K562 (cell line): ENCODE measurements at regions not wholly inside any gene's neighbourhood (a gene's known extent, or its start where the extent isn't known, plus 50 kb on each side); places are given as distances from the start of the nearest gene placed in this dataset.

Experiments
- ATAC-seq: fragments of 200-7000 bp; cut with Tn5 transposase; 3 replicates; pipeline ENCODE4 v1.9.1; 2020; ENCODE audit warnings: moderate library complexity
- BruUV-seq: library from RNA; stranded (reverse); fragments of 400-500 nt; replicated peaks from 2 replicates; lab custom pipeline; 2021; lab: Mats Ljungman, UMichigan
- CTCF ChIA-PET: fragments of 300-600 bp; formaldehyde crosslinking; extraction: SDS; loops from one replicate; lab custom pipeline; 2021; ENCODE audit warnings: low intra/inter-chr PET ratio; lab: Yijun Ruan, JAX
- POLR2A ChIA-PET: fragments of 300-600, 350-650 bp; sonication (Branson Sonifier 250); formaldehyde crosslinking; extraction: SDS; loops from one replicate; lab custom pipeline; 2021; ENCODE audit warnings: antibody characterized with exemption, inconsistent platforms; lab: Yijun Ruan, JAX
- DNase-seq, 4 experiments: peaks; one replicate each; pipeline versions ENCODE4 v3.0.0 to v3.0.0-alpha.2; 2011 to 2018; ENCODE audit warnings: low spot score in 3 of 4, mixed read lengths in 3 of 4; ENCODE audit errors: extremely low read depth in 1 of 4
- FAIRE-seq: peaks from 2 replicates; lab custom pipeline; 2011; peaks lifted over from hg19 to GRCh38; lab: Jason Lieb, UNC
- H2AFZ ChIP-seq: 2 replicates; pipeline ENCODE4 v1.6.0; 2011; ENCODE audit warnings: low read depth, low read length, control low read depth, inconsistent platforms
- H3K27ac ChIP-seq: fragments of 200-600 bp; 3 replicates; pipeline ENCODE4 v1.8.0; 2011; ENCODE audit warnings: low read depth, mild to moderate bottlenecking, control low read depth, inconsistent platforms, low read length, moderate library complexity, mixed read lengths; ENCODE audit errors: extremely low read depth
- H3K27me3 ChIP-seq, 2 experiments: fragments of 300-600 bp in 1 of 2; 2 replicates in 1 of 2; 3 replicates in 1 of 2; pipeline versions ENCODE4 v1.6.0 to v1.8.0; 2011; ENCODE audit warnings: inconsistent platforms in 2 of 2, low read length in 2 of 2, mild to moderate bottlenecking in 1 of 2, mixed read lengths in 1 of 2, moderate library complexity in 1 of 2; ENCODE audit not compliant: control insufficient read depth in 2 of 2, insufficient read depth in 2 of 2
- H3K36me3 ChIP-seq: fragments of 300-600 bp; 3 replicates; pipeline ENCODE4 v1.8.0; 2011; ENCODE audit warnings: mild to moderate bottlenecking, low read length, inconsistent platforms; ENCODE audit not compliant: control insufficient read depth, insufficient read depth
- H3K4me1 ChIP-seq, 2 experiments: fragments of 200-600 bp in 1 of 2; replicated peaks in 1 of 2; 2 replicates in 1 of 2; 3 replicates in 1 of 2; pipeline versions ENCODE4 v1.5.1 to v1.8.0; 2011; ENCODE audit warnings: inconsistent platforms in 2 of 2, low read length in 2 of 2, mild to moderate bottlenecking in 1 of 2, mixed read lengths in 1 of 2, moderate library complexity in 1 of 2; ENCODE audit not compliant: control insufficient read depth in 2 of 2, insufficient read depth in 2 of 2
- H3K4me2 ChIP-seq: 2 replicates; pipeline ENCODE4 v1.6.1; 2011; ENCODE audit warnings: low read length, control low read depth, inconsistent platforms, mixed read lengths; ENCODE audit not compliant: insufficient read depth
- H3K4me3 ChIP-seq: fragments of 200-600 bp; sonication (generic), shearing (Covaris generic); 2 replicates; pipeline ENCODE4 v1.5.1; 2016; ENCODE audit warnings: control low read depth, inconsistent platforms
- H3K79me2 ChIP-seq: fragments of 200-600 bp; 3 replicates; pipeline ENCODE4 v1.8.0; 2011; ENCODE audit warnings: low read length, inconsistent platforms; ENCODE audit not compliant: control insufficient read depth, insufficient read depth
- H3K9ac ChIP-seq, 2 experiments: 2 replicates each; pipeline versions ENCODE4 v1.6.0 to v1.6.1; 2011; ENCODE audit warnings: low read depth in 2 of 2, low read length in 2 of 2, control low read depth in 1 of 2, inconsistent platforms in 1 of 2, mild to moderate bottlenecking in 1 of 2, mixed read lengths in 1 of 2; ENCODE audit not compliant: insufficient read depth in 1 of 2
- H3K9me1 ChIP-seq: one replicate; pipeline ENCODE4 v1.6.0; 2011; ENCODE audit warnings: inconsistent platforms, mild to moderate bottlenecking, low read length, moderate library complexity; ENCODE audit not compliant: control insufficient read depth, insufficient read depth
- H3K9me3 ChIP-seq: replicated peaks from 2 replicates; pipeline ENCODE4 v1.5.1; 2011; ENCODE audit warnings: low read depth, low read length, inconsistent platforms; ENCODE audit not compliant: control insufficient read depth, insufficient read depth
- H4K20me1 ChIP-seq: replicated peaks from 2 replicates; pipeline ENCODE4 v1.6.1; 2011; ENCODE audit warnings: low read length, inconsistent platforms, mixed read lengths; ENCODE audit not compliant: control insufficient read depth, insufficient read depth
- NUFIP1 ChIP-seq: fragments of 450-650 bp; IDR thresholded peaks from 2 replicates; pipeline ENCODE4 v1.6.1; 2018; ENCODE audit not compliant: partially characterized antibody
- PPARD ChIP-seq: fragments of 250-450 bp; sonication (Bioruptor Pico); IDR thresholded peaks from 2 replicates; pipeline ENCODE4 v1.8.0; 2022; ENCODE audit warnings: inconsistent platforms, mild to moderate bottlenecking, moderate library complexity
- ZNF408 ChIP-seq: fragments of 250-450 bp; sonication (Bioruptor Pico); IDR thresholded peaks from 2 replicates; pipeline ENCODE4 v1.4.0; 2020; ENCODE audit warnings: low read depth, mild to moderate bottlenecking, moderate library complexity
- ZNF717 ChIP-seq: fragments of 250-450 bp; sonication (Bioruptor Pico); IDR thresholded peaks from 2 replicates; pipeline ENCODE4 v1.5.0; 2021
- ZNF79 ChIP-seq: fragments of 250-450 bp; sonication (Bioruptor Pico); IDR thresholded peaks from 2 replicates; pipeline ENCODE4 v1.4.0; 2020; ENCODE audit warnings: low read depth, mild to moderate bottlenecking, moderate library complexity
- WGBS: fragments of 100-300 bp; shearing (Covaris generic); methylation state at CpG from one replicate; pipeline ENCODE4 v1.1.6; 2016; ENCODE audit warnings: low coverage, mixed read lengths; ENCODE audit not compliant: insufficient coverage; ENCODE audit errors: missing lambda C conversion rate; 5-methylcytosine and 5-hydroxymethylcytosine counted together
- in situ Hi-C: fragments of 300-500 bp; cut with MboI; formaldehyde crosslinking; loops from 4 replicates; pipeline ENCODE4 v1.15.0; 2018; ENCODE audit warnings: inconsistent platforms, mixed read lengths
- intact Hi-C: fragments of 100-400 bp; cut with micrococcal nuclease; formaldehyde crosslinking; loops from 2 replicates; pipeline ENCODE4 v1.14.2; 2022
- TF ChIP-seq, protein P1 (sequence below): sonication (generic); formaldehyde crosslinking; IDR thresholded peaks from 2 replicates; pipeline ENCODE4 v1.8.0; 2022; ENCODE audit warnings: missing genetic modification reagents, mild to moderate bottlenecking, borderline replicate concordance
- TF ChIP-seq, protein P2 (sequence below): fragments of 450-650 bp; IDR thresholded peaks from 2 replicates; pipeline ENCODE4 v1.6.1; 2016; ENCODE audit warnings: antibody characterized with exemption

DNA sequence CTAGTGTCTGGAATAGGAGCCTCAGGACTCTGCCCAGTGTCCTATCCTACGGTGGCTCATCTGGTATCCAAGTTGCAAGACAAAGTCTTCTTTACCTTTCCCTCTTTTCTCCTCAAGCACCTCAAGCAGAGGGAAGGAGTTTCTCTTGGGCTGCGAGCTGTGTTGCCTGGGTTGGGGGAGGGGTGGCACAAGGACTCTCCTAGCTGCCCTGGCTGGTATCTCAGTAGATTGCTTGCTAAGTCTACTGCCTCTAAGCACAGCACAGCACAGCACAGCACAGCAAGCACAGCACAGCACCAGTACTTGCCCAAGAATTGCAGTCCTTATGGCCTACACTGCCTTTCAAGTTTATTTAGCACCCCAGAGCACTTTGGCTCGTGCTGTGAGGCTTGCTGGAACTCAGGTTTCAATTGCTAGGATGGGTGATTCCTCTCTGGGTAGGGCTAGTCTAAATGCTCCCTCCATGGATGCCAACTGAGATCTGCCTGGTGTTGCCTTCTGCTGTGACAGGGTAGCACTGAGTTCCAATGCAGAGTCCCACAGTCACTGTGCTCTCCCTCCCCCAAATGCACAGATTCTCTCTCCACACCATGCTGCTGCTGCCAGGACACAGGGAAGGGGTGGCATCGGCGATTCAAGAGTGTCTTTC, 213.1 kb upstream of the POU5F2 start:
- Histone ChIP-seq H3K79me2 (no peaks in the 10 kb centered on the region), H3K4me1 (no peaks in the 10 kb centered on the region), H4K20me1 (no peaks in the 10 kb centered on the region), H3K27ac (no peak overlapping the region), H3K9me3 (no peaks in the 10 kb centered on the region), H3K9ac (no peak overlapping the region), H3K27me3 (no peaks in the 10 kb centered on the region), H3K36me3 (no peaks in the 10 kb centered on the region), H3K9me1 (no peaks in the 10 kb centered on the region), H3K4me3 (no peak overlapping the region), H3K4me2 (no peak overlapping the region), H2AFZ (no peak overlapping the region)
- DNase-seq (no peak), ATAC-seq (no peak), FAIRE-seq (no peak)
- intact Hi-C loops = no loop called here
- BruUV-seq = no TSS peak
- CTCF ChIA-PET = no interaction called here
- 6% methylated on average over 4 of the region's 5 CpGs for WGBS
- in situ Hi-C loops = no loop called here
- TF ChIP-seq NUFIP1 = no peak
- TF ChIP-seq ZNF79 (CRISPR knock-in tag) = no peak
- no peak for TF ChIP-seq ZNF717 (CRISPR knock-in tag)
- TF ChIP-seq, protein P1, sequence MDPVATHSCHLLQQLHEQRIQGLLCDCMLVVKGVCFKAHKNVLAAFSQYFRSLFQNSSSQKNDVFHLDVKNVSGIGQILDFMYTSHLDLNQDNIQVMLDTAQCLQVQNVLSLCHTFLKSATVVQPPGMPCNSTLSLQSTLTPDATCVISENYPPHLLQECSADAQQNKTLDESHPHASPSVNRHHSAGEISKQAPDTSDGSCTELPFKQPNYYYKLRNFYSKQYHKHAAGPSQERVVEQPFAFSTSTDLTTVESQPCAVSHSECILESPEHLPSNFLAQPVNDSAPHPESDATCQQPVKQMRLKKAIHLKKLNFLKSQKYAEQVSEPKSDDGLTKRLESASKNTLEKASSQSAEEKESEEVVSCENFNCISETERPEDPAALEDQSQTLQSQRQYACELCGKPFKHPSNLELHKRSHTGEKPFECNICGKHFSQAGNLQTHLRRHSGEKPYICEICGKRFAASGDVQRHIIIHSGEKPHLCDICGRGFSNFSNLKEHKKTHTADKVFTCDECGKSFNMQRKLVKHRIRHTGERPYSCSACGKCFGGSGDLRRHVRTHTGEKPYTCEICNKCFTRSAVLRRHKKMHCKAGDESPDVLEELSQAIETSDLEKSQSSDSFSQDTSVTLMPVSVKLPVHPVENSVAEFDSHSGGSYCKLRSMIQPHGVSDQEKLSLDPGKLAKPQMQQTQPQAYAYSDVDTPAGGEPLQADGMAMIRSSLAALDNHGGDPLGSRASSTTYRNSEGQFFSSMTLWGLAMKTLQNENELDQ (CRISPR knock-in tag) = no peak
- TF ChIP-seq ZNF408 = no peak
- no peak for TF ChIP-seq PPARD
- TF ChIP-seq, protein P2, sequence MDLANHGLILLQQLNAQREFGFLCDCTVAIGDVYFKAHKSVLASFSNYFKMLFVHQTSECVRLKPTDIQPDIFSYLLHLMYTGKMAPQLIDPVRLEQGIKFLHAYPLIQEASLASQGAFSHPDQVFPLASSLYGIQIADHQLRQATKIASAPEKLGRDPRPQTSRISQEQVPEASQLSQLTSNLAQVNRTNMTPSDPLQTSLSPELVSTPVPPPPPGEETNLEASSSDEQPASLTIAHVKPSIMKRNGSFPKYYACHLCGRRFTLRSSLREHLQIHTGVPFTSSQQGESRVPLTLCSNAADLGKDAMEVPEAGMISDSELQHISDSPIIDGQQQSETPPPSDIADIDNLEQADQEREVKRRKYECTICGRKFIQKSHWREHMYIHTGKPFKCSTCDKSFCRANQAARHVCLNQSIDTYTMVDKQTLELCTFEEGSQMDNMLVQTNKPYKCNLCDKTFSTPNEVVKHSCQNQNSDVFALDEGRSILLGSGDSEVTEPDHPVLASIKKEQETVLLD = no peak
- POLR2A ChIA-PET = no interaction called here
